Gastroesophageal sphincter (tissue), 2 donors: ENCODE measurements at regions not wholly inside any gene's neighbourhood (a gene's known extent, or its start where the extent isn't known, plus 50 kb on each side); places are given as distances from the start of the nearest gene placed in this dataset.

ENCODE experiments used
- POLR2A ChIP-seq, 2 donors: fragments of 450-650 bp; IDR thresholded peaks; one replicate each; pipeline ENCODE4 v1.6.1; 2017; ENCODE audit warnings: antibody characterized with exemption in 2 of 2, mild to moderate bottlenecking in 2 of 2, moderate library complexity in 1 of 2
- POLR2AphosphoS5 ChIP-seq: sonication (generic); formaldehyde crosslinking; IDR thresholded peaks from one replicate; pipeline ENCODE4 v1.6.1; 2017; ENCODE audit warnings: antibody characterized with exemption

DNA sequence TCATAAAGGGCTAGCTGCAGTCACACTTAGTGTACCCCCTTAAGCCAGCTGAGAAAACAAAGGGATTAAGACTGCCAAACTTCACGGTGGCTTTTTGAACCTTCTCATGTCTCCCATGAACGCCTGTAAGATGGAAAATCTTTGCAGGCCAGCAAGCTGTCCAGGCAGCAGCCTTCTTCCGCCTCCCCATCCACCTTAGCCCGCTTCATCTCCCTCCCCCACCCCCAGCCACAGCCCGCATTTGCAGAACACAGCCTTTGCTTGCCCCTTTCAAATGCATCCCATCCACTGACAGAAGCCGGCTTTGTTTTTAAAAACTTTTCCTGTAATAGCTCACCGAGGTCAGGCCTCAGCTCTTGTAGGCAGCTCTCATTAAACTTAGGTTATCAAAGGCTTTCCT is 113.8 kb upstream of the FAM9B start:
- no peak for TF ChIP-seq POLR2A (IDR thresholded peaks at IDR 0.05)
- TF ChIP-seq POLR2AphosphoS5: no peak
